ENCODE measurements at regions not wholly inside any gene's neighbourhood (a gene's known extent, or its start where the extent isn't known, plus 50 kb on each side); places are given as distances from the start of the nearest gene placed in this dataset.

GRCh38 chr6:164469276-164469949 is 840.0 kb downstream of the C6orf118 start:
- H3K27me3 Mint-ChIP-seq: no peaks in the 10 kb centered on the region
- Histone ChIP-seq H3K4me3 (ENCODE audit: control insufficient read depth in 1 of 2, extremely low read depth in 1 of 2, low read length in 1 of 2) (no peak overlapping the region), H3K27me3 (replicated peaks in 1 of 2; ENCODE audit: control insufficient read depth in 2 of 2, extremely low read depth in 1 of 2, insufficient read depth in 2 of 2, low read length in 1 of 2) (no peaks in the 10 kb centered on the region), H3K36me3 (ENCODE audit: control insufficient read depth in 2 of 2, extremely low read depth in 1 of 2, insufficient read depth in 1 of 2, low read length in 1 of 2) (no peaks in the 10 kb centered on the region), H3K27ac (ENCODE audit: low read length) (no peak overlapping the region), H3K4me1 (ENCODE audit: control insufficient read depth in 1 of 2, extremely low read depth in 1 of 2, insufficient read depth in 2 of 2, low read length in 2 of 2) (no peaks in the 10 kb centered on the region), H3K9me3 (peaks cover 3% of the 10 kb centered on the region)
- no peaks in the 10 kb centered on the region for H3K4me1 Mint-ChIP-seq
- peaks cover 0 to 9% (median 3%) of the 10 kb centered on the region in 3 donors for H3K9me3 Mint-ChIP-seq
- ATAC-seq (replicated peaks in 1 of 4): no peak
- WGBS (ENCODE audit: insufficient coverage): 86% methylated on average over 3 of the region's 9 CpGs
- ChIA-PET POLR2A (interaction anchor here in 1 of 2 donors (0.7 kb wide), 1 partner anchor 10 kb away, joined by 3 read pairs; no protein-coding TSS in a partner anchor), CTCF (interaction anchor here in 1 of 2 donors (0.7 kb wide), 1 partner anchor 1828 kb away, joined by 3 read pairs; no protein-coding TSS in a partner anchor)
- H3K27ac Mint-ChIP-seq: no peak overlapping the region
- no peak for DNase-seq
- no peaks in the 10 kb centered on the region for H3K36me3 Mint-ChIP-seq
- H3K4me3 Mint-ChIP-seq: no peak overlapping the region

GRCh38 chr6:164455835-164456234 is 853.6 kb downstream of the C6orf118 start:
- no peaks in the 10 kb centered on the region for H3K4me1 ChIP-seq (ENCODE audit: control insufficient read depth in 1 of 2, extremely low read depth in 1 of 2, insufficient read depth in 2 of 2, low read length in 2 of 2)
- no peaks in the 10 kb centered on the region for H3K9me3 ChIP-seq
- Mint-ChIP-seq H3K9me3 (peaks cover 0 to 2% (median 0%) of the 10 kb centered on the region in 3 donors), H3K4me1 (no peaks in the 10 kb centered on the region), H3K36me3 (no peaks in the 10 kb centered on the region), H3K4me3 (no peak overlapping the region), H3K27ac (no peak overlapping the region), H3K27me3 (no peaks in the 10 kb centered on the region)
- no peak overlapping the region for H3K27ac ChIP-seq (ENCODE audit: low read length)
- ATAC-seq (replicated peaks in 1 of 4): no peak
- ChIA-PET CTCF (no interaction called here), POLR2A (interaction anchor here in 1 of 2 donors (0.8 kb wide), 1 partner anchor 17 kb away, joined by 7 read pairs; no protein-coding TSS in a partner anchor)
- no peaks in the 10 kb centered on the region for H3K27me3 ChIP-seq (replicated peaks in 1 of 2; ENCODE audit: control insufficient read depth in 2 of 2, extremely low read depth in 1 of 2, insufficient read depth in 2 of 2, low read length in 1 of 2)
- no peak overlapping the region for H3K4me3 ChIP-seq (ENCODE audit: control insufficient read depth in 1 of 2, extremely low read depth in 1 of 2, low read length in 1 of 2)
- 72% methylated on average over 4 of the region's 9 CpGs for WGBS (ENCODE audit: insufficient coverage)
- no peak for DNase-seq
- H3K36me3 ChIP-seq (ENCODE audit: control insufficient read depth in 2 of 2, extremely low read depth in 1 of 2, insufficient read depth in 1 of 2, low read length in 1 of 2): no peaks in the 10 kb centered on the region

- H3K27me3 Mint-ChIP-seq: no peaks in the 10 kb centered on the region
- H3K36me3 Mint-ChIP-seq: no peaks in the 10 kb centered on the region
- no peak for ATAC-seq (replicated peaks in 1 of 4)
- H3K4me3 ChIP-seq (ENCODE audit: control insufficient read depth in 1 of 2, extremely low read depth in 1 of 2, low read length in 1 of 2): no peak overlapping the region
- peaks cover 2 to 9% (median 3%) of the 10 kb centered on the region in 3 donors for H3K9me3 Mint-ChIP-seq
- DNase-seq: no peak
- H3K27ac Mint-ChIP-seq: no peak overlapping the region
- POLR2A ChIA-PET: no interaction called here
- no CpG with 5 or more reads among the region's 3 CpGs for WGBS (ENCODE audit: insufficient coverage)
- no peaks in the 10 kb centered on the region for H3K9me3 ChIP-seq
- H3K4me3 Mint-ChIP-seq: no peak overlapping the region
- no peaks in the 10 kb centered on the region for H3K4me1 Mint-ChIP-seq
- no peaks in the 10 kb centered on the region for H3K27me3 ChIP-seq (replicated peaks in 1 of 2; ENCODE audit: control insufficient read depth in 2 of 2, extremely low read depth in 1 of 2, insufficient read depth in 2 of 2, low read length in 1 of 2)
- no peaks in the 10 kb centered on the region for H3K4me1 ChIP-seq (ENCODE audit: control insufficient read depth in 1 of 2, extremely low read depth in 1 of 2, insufficient read depth in 2 of 2, low read length in 2 of 2)
- CTCF ChIA-PET: no interaction called here
- H3K36me3 ChIP-seq (ENCODE audit: control insufficient read depth in 2 of 2, extremely low read depth in 1 of 2, insufficient read depth in 1 of 2, low read length in 1 of 2): no peaks in the 10 kb centered on the region
- no peak overlapping the region for H3K27ac ChIP-seq (ENCODE audit: low read length)
Measured at GRCh38 chr6:164453835-164454234, 855.6 kb downstream of the C6orf118 start.

- CTCF ChIA-PET: no interaction called here
- Histone ChIP-seq H3K4me3 (ENCODE audit: control insufficient read depth in 1 of 2, extremely low read depth in 1 of 2, low read length in 1 of 2) (no peak overlapping the region), H3K9me3 (no peaks in the 10 kb centered on the region), H3K27ac (ENCODE audit: low read length) (no peak overlapping the region), H3K27me3 (replicated peaks in 1 of 2; ENCODE audit: control insufficient read depth in 2 of 2, extremely low read depth in 1 of 2, insufficient read depth in 2 of 2, low read length in 1 of 2) (no peaks in the 10 kb centered on the region), H3K36me3 (ENCODE audit: control insufficient read depth in 2 of 2, extremely low read depth in 1 of 2, insufficient read depth in 1 of 2, low read length in 1 of 2) (no peaks in the 10 kb centered on the region), H3K4me1 (ENCODE audit: control insufficient read depth in 1 of 2, extremely low read depth in 1 of 2, insufficient read depth in 2 of 2, low read length in 2 of 2) (no peaks in the 10 kb centered on the region)
- POLR2A ChIA-PET: no interaction called here
- Mint-ChIP-seq H3K4me3 (no peak overlapping the region), H3K9me3 (peaks cover 3 to 26% (median 13%) of the 10 kb centered on the region in 3 donors), H3K27ac (no peak overlapping the region), H3K27me3 (no peaks in the 10 kb centered on the region), H3K4me1 (no peaks in the 10 kb centered on the region), H3K36me3 (no peaks in the 10 kb centered on the region)
- WGBS (ENCODE audit: insufficient coverage): 86% methylated on average over 1 of the region's 2 CpGs
- no peak for ATAC-seq (replicated peaks in 1 of 4)
- DNase-seq: no peak
Measured at GRCh38 chr6:164442572-164442971, 866.8 kb downstream of the C6orf118 start.

DNA sequence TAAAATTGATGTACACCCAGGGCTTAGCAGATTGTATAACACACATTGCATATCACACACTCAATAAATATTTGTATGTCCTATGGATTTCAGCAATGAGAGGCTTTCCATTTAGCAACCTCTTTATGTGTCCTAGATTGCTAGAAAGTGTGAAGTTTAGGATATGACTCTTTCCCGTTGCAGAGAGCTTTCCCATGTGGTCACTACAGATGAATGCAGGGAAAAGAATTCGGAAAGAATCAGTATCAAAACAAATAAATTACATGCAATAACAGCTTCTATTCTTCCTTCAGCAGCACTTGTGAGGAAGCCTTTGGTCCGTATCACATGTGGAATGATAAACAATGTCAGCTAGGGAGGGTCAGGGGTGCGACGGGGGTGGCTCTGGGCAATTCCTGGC is 870.1 kb downstream of the C6orf118 start:
- Mint-ChIP-seq H3K9me3 (peaks cover 2 to 26% (median 13%) of the 10 kb centered on the region in 3 donors), H3K4me1 (no peaks in the 10 kb centered on the region), H3K27me3 (no peaks in the 10 kb centered on the region), H3K4me3 (no peak overlapping the region), H3K27ac (no peak overlapping the region), H3K36me3 (no peaks in the 10 kb centered on the region)
- Histone ChIP-seq H3K36me3 (ENCODE audit: control insufficient read depth in 2 of 2, extremely low read depth in 1 of 2, insufficient read depth in 1 of 2, low read length in 1 of 2) (no peaks in the 10 kb centered on the region), H3K27me3 (replicated peaks in 1 of 2; ENCODE audit: control insufficient read depth in 2 of 2, extremely low read depth in 1 of 2, insufficient read depth in 2 of 2, low read length in 1 of 2) (no peaks in the 10 kb centered on the region), H3K9me3 (no peaks in the 10 kb centered on the region), H3K27ac (ENCODE audit: low read length) (no peak overlapping the region), H3K4me3 (ENCODE audit: control insufficient read depth in 1 of 2, extremely low read depth in 1 of 2, low read length in 1 of 2) (no peak overlapping the region), H3K4me1 (ENCODE audit: control insufficient read depth in 1 of 2, extremely low read depth in 1 of 2, insufficient read depth in 2 of 2, low read length in 2 of 2) (no peaks in the 10 kb centered on the region)
- DNase-seq (no peak), ATAC-seq (replicated peaks in 1 of 4) (no peak)
- no CpG with 5 or more reads among the region's 5 CpGs for WGBS (ENCODE audit: insufficient coverage)
- POLR2A ChIA-PET: no interaction called here
- CTCF ChIA-PET: no interaction called here

DNA sequence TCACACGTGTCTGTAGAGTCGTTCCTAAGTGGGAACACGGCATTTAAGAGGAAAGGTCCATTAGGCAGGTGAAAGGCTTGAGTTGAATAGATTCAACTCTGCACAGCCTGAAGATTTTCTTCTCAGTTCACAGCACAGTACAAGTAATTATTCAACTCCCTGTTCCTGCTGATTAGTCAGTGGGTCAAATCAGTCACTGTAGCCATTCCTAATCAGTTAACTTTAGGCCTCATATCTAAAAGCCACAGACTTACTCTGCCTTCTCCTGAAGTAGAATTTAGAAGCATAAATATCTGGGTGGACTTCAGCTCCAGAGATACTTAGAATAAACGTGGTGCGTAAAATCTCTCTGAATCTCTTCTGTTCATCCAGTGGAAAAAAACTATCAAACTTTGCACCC is 872.4 kb downstream of the C6orf118 start:
- Histone ChIP-seq H3K4me1 (ENCODE audit: control insufficient read depth in 1 of 2, extremely low read depth in 1 of 2, insufficient read depth in 2 of 2, low read length in 2 of 2) (no peaks in the 10 kb centered on the region), H3K4me3 (ENCODE audit: control insufficient read depth in 1 of 2, extremely low read depth in 1 of 2, low read length in 1 of 2) (no peak overlapping the region), H3K27me3 (replicated peaks in 1 of 2; ENCODE audit: control insufficient read depth in 2 of 2, extremely low read depth in 1 of 2, insufficient read depth in 2 of 2, low read length in 1 of 2) (no peaks in the 10 kb centered on the region), H3K27ac (ENCODE audit: low read length) (no peak overlapping the region), H3K36me3 (ENCODE audit: control insufficient read depth in 2 of 2, extremely low read depth in 1 of 2, insufficient read depth in 1 of 2, low read length in 1 of 2) (no peaks in the 10 kb centered on the region), H3K9me3 (no peaks in the 10 kb centered on the region)
- CTCF ChIA-PET: interaction anchor here in 1 of 2 donors (0.6 kb wide), 1 partner anchor 1698 kb away, joined by 4 read pairs; no protein-coding TSS in a partner anchor
- H3K4me1 Mint-ChIP-seq: no peaks in the 10 kb centered on the region
- WGBS (ENCODE audit: insufficient coverage): no CpG with 5 or more reads among the region's 5 CpGs
- POLR2A ChIA-PET: no interaction called here
- H3K27ac Mint-ChIP-seq: no peak overlapping the region
- DNase-seq: no peak
- H3K27me3 Mint-ChIP-seq: no peaks in the 10 kb centered on the region
- no peak overlapping the region for H3K4me3 Mint-ChIP-seq
- no peak for ATAC-seq (replicated peaks in 1 of 4)
- H3K9me3 Mint-ChIP-seq: peaks cover 3 to 19% (median 9%) of the 10 kb centered on the region in 3 donors
- H3K36me3 Mint-ChIP-seq: no peaks in the 10 kb centered on the region

All from T-cell (primary cell).